IMR-90 (cell line): ENCODE measurements at regions not wholly inside any gene's neighbourhood (a gene's known extent, or its start where the extent isn't known, plus 50 kb on each side); places are given as distances from the start of the nearest gene placed in this dataset.

ENCODE experiments used
- ATAC-seq: fragments of 200-7000 bp; cut with Tn5 transposase; 2 replicates; pipeline ENCODE4 v1.9.1; 2020; ENCODE audit warnings: low read depth, mild to moderate bottlenecking, moderate library complexity
- BruUV-seq: library from RNA; stranded (reverse); fragments of 400-500 nt; replicated peaks from 2 replicates; lab custom pipeline; 2021; lab: Mats Ljungman, UMichigan
- CTCF ChIA-PET: fragments of 300-600 bp; formaldehyde crosslinking; extraction: SDS; loops from one replicate; lab custom pipeline; 2021; ENCODE audit warnings: antibody characterized with exemption; lab: Yijun Ruan, JAX
- POLR2A ChIA-PET: fragments of 300-600 bp; sonication (Branson Sonifier 250); formaldehyde crosslinking; loops from one replicate; lab custom pipeline; 2022; ENCODE audit warnings: antibody characterized with exemption; ENCODE audit not compliant: unreplicated experiment; lab: Charles Lee
- DNase-seq: peaks from one replicate; pipeline ENCODE4 v3.0.0; 2013
- H2AFZ ChIP-seq: replicated peaks from 2 replicates; pipeline ENCODE3; 2013; ENCODE audit warnings: low read length, mild to moderate bottlenecking; ENCODE audit not compliant: poor library complexity
- H2AK5ac ChIP-seq: 2 replicates; pipeline ENCODE4 v1.6.1; 2013; ENCODE audit warnings: low read depth, low read length, inconsistent platforms
- H2AK9ac ChIP-seq: replicated peaks from 2 replicates; pipeline ENCODE3; 2013; ENCODE audit warnings: mild to moderate bottlenecking, low read depth, low read length, moderate library complexity; ENCODE audit not compliant: poor library complexity
- H2BK120ac ChIP-seq: 2 replicates; pipeline ENCODE4 v1.6.1; 2013; ENCODE audit warnings: low read depth, low read length, inconsistent platforms
- H2BK15ac ChIP-seq: 3 replicates; pipeline ENCODE4 v1.6.1; 2013; ENCODE audit warnings: low read depth, low read length, inconsistent platforms
- H2BK20ac ChIP-seq: 2 replicates; pipeline ENCODE4 v1.6.1; 2013; ENCODE audit warnings: low read depth, mild to moderate bottlenecking, inconsistent platforms, low read length, moderate library complexity
- H2BK5ac ChIP-seq: 2 replicates; pipeline ENCODE4 v1.6.1; 2013; ENCODE audit warnings: mild to moderate bottlenecking, low read depth, low read length, inconsistent platforms; ENCODE audit not compliant: poor library complexity, severe bottlenecking
- H3K14ac ChIP-seq: replicated peaks from 2 replicates; pipeline ENCODE4 v1.6.1; 2013; ENCODE audit warnings: low read depth, low read length, inconsistent platforms
- H3K18ac ChIP-seq: 2 replicates; pipeline ENCODE4 v1.6.1; 2013; ENCODE audit warnings: low read depth, low read length, control low read depth
- H3K23ac ChIP-seq: 2 replicates; pipeline ENCODE4 v1.6.1; 2013; ENCODE audit warnings: low read depth, low read length, inconsistent platforms
- H3K27ac ChIP-seq: 2 replicates; pipeline ENCODE4 v1.5.1; 2013; ENCODE audit warnings: mild to moderate bottlenecking, control low read depth, low read length; ENCODE audit not compliant: insufficient read depth
- H3K27me3 ChIP-seq: 2 replicates; pipeline ENCODE4 v1.6.1; 2013; ENCODE audit warnings: low read length; ENCODE audit not compliant: control insufficient read depth, insufficient read depth
- H3K36me3 ChIP-seq: 2 replicates; pipeline ENCODE4 v1.6.1; 2013; ENCODE audit warnings: low read length, mixed read lengths; ENCODE audit not compliant: control insufficient read depth, insufficient read depth
- H3K4ac ChIP-seq: 2 replicates; pipeline ENCODE4 v1.6.1; 2013; ENCODE audit warnings: low read depth, low read length, inconsistent platforms
- H3K4me1 ChIP-seq: 2 replicates; pipeline ENCODE4 v1.6.1; 2013; ENCODE audit warnings: low read length, mixed read lengths; ENCODE audit not compliant: control insufficient read depth, insufficient read depth
- H3K4me2 ChIP-seq: 2 replicates; pipeline ENCODE4 v1.6.1; 2013; ENCODE audit warnings: low read depth, mild to moderate bottlenecking, control low read depth, low read length, moderate library complexity
- H3K4me3 ChIP-seq: 2 replicates; pipeline ENCODE4 v1.5.1; 2013; ENCODE audit warnings: low read depth, mild to moderate bottlenecking, control low read depth, low read length, moderate library complexity; ENCODE audit not compliant: insufficient read depth
- H3K56ac ChIP-seq: 2 replicates; pipeline ENCODE4 v1.6.1; 2013; ENCODE audit warnings: low read length, inconsistent platforms; ENCODE audit not compliant: insufficient read depth; ENCODE audit errors: extremely low read depth
- H3K79me1 ChIP-seq, 2 experiments: 2 replicates each; pipeline ENCODE4 v1.6.1; 2013; ENCODE audit warnings: low read length in 2 of 2, inconsistent platforms in 1 of 2, low read depth in 1 of 2
- H3K9ac ChIP-seq: 2 replicates; pipeline ENCODE4 v1.6.1; 2013; ENCODE audit warnings: low read depth, low read length, control low read depth
- H3K9me1 ChIP-seq: 2 replicates; pipeline ENCODE4 v1.6.1; 2013; ENCODE audit warnings: low read length, inconsistent platforms; ENCODE audit not compliant: insufficient read depth
- H3K9me3 ChIP-seq: 2 replicates; pipeline ENCODE4 v1.6.1; 2013; ENCODE audit warnings: low read length; ENCODE audit not compliant: control insufficient read depth, insufficient read depth
- H4K20me1 ChIP-seq: 2 replicates; pipeline ENCODE4 v1.6.1; 2013; ENCODE audit warnings: low read length, inconsistent platforms; ENCODE audit not compliant: insufficient read depth
- H4K5ac ChIP-seq: 2 replicates; pipeline ENCODE4 v1.6.1; 2013; ENCODE audit warnings: mild to moderate bottlenecking, low read depth, low read length, control low read depth
- H4K8ac ChIP-seq, 2 experiments: 2 replicates each; pipeline ENCODE4 v1.6.1; 2013; ENCODE audit warnings: low read depth in 2 of 2, low read length in 2 of 2, control low read depth in 1 of 2, inconsistent platforms in 1 of 2
- H4K91ac ChIP-seq: 2 replicates; pipeline ENCODE4 v1.6.1; 2013; ENCODE audit warnings: low read depth, low read length, inconsistent platforms; ENCODE audit not compliant: insufficient read depth
- FOS ChIP-seq: fragments of 150-350 bp; IDR thresholded peaks from 2 replicates; pipeline ENCODE4 v1.6.1; 2016; ENCODE audit warnings: low read depth, low read length
- MAFK ChIP-seq: IDR thresholded peaks from 2 replicates; pipeline ENCODE4 v1.6.1; 2012; ENCODE audit warnings: low read depth, low read length, improper control_type of control experiment
- MXI1 ChIP-seq: IDR thresholded peaks from 2 replicates; pipeline ENCODE4 v1.6.1; 2012; ENCODE audit warnings: low read depth, mild to moderate bottlenecking, low read length, moderate library complexity, borderline replicate concordance
- POLR2A ChIP-seq: IDR thresholded peaks from 2 replicates; pipeline ENCODE4 v1.6.1; 2012; ENCODE audit warnings: mild to moderate bottlenecking, low read depth, low read length
- RAD21 ChIP-seq: IDR thresholded peaks from 2 replicates; pipeline ENCODE4 v1.6.1; 2012; ENCODE audit warnings: low read length, improper control_type of control experiment
- RFX5 ChIP-seq: IDR thresholded peaks from 2 replicates; pipeline ENCODE4 v1.8.0; 2012; ENCODE audit warnings: low read depth, mild to moderate bottlenecking, low read length, moderate library complexity
- SMC3 ChIP-seq: fragments of 150-350 bp; IDR thresholded peaks from 2 replicates; pipeline ENCODE4 v1.6.1; 2016; ENCODE audit warnings: low read depth, mild to moderate bottlenecking, antibody characterized with exemption, low read length, moderate library complexity
- WGBS, 2 experiments: methylation state at CpG; one replicate each; pipeline versions ENCODE4 v1.1.5 to v1.1.7; 2013; ENCODE audit warnings: missing lambda C conversion rate in 2 of 2; ENCODE audit not compliant: insufficient read length in 1 of 2; ENCODE audit errors: extremely low coverage in 2 of 2; 5-methylcytosine and 5-hydroxymethylcytosine counted together
- dilution Hi-C: fragments of 300-500 bp; cut with HindIII; formaldehyde crosslinking; loops from one replicate; pipeline ENCODE4 v1.14.3; 2018; ENCODE audit warnings: low sequenced_read_pairs; ENCODE audit not compliant: unreplicated experiment
- in situ Hi-C: fragments of 300-500 bp; cut with MboI; formaldehyde crosslinking; loops from 3 replicates; pipeline ENCODE4 v1.14.3; 2019; ENCODE audit warnings: low sequenced_read_pairs, inconsistent platforms, mixed read lengths
- intact Hi-C: fragments of 100-400 bp; cut with micrococcal nuclease; formaldehyde crosslinking; loops from 2 replicates; pipeline ENCODE4 v1.10.0; 2022
- TF ChIP-seq, protein P1 (sequence below): fragments of 150-350 bp; IDR thresholded peaks from 2 replicates; pipeline ENCODE4 v1.6.1; 2016; ENCODE audit warnings: low read depth, mild to moderate bottlenecking, low read length, moderate library complexity, borderline replicate concordance

DNA sequence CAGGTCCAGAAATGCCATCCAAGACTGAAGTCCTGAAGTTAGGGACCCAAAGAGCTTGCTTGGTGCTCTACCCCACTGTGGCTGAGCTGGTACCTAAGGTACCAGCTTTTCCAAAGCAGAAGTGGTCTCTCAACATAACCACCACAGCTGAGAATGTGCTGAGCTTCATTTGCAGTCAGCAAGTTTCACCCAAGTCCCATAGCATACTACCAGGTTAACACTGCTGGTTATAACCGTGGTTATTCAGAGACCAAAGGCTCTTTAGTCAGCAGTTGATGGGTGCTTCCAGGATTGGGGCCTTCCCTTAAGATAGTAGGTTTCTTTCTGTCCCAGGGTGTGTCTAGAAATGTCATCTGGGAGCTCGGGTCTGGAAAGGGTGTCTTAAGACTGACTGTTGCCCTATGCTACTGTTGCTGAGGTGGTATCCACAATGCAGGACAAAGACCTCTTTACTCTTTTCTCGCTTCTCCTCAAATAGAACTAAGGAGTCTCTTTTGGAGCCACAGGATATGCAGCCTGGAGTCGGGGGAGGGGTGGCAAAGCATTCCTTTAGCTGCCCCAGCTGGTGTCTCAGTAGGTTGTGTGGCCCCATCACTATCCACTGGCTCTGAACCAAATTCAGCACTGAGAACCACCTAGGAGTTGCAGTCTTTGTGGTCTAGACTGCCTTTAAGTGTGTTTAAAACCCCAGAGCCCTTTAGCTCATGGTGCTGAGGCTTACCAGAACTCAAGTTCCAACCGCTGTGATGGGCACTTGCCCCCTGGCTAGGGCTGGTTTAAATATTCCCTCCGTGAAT is 354.9 kb upstream of the SEMA3C start:
- Histone ChIP-seq H3K4me1 (no peaks in the 10 kb centered on the region), H3K18ac (no peak overlapping the region)

More for the DNA sequence above, 354.9 kb upstream of the SEMA3C start:
- no peak overlapping the region for H2BK15ac ChIP-seq
- no peak overlapping the region for H2AFZ ChIP-seq
- H4K5ac ChIP-seq, result no peak overlapping the region
- H3K9me1 ChIP-seq, result no peaks in the 10 kb centered on the region
- intact Hi-C loops, result no loop called here
- H3K9ac ChIP-seq, result no peak overlapping the region
- 60% methylated on average over 1 of the region's 6 CpGs; no CpG with 5 or more reads in 1 of the 2 experiments for WGBS, 2 experiments
- no peak for ATAC-seq
- no peaks in the 10 kb centered on the region for H3K79me1 ChIP-seq
- no peak overlapping the region for H3K14ac ChIP-seq
- TF ChIP-seq FOS (no peak), RFX5 (no peak), MAFK (no peak), SMC3 (no peak), MXI1 (no peak), POLR2A (no peak), RAD21 (no peak)
- TF ChIP-seq, protein P1, sequence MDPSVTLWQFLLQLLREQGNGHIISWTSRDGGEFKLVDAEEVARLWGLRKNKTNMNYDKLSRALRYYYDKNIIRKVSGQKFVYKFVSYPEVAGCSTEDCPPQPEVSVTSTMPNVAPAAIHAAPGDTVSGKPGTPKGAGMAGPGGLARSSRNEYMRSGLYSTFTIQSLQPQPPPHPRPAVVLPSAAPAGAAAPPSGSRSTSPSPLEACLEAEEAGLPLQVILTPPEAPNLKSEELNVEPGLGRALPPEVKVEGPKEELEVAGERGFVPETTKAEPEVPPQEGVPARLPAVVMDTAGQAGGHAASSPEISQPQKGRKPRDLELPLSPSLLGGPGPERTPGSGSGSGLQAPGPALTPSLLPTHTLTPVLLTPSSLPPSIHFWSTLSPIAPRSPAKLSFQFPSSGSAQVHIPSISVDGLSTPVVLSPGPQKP, result no peak
- CTCF ChIA-PET, result no interaction called here
- no peaks in the 10 kb centered on the region for H3K9me3 ChIP-seq
- H4K91ac ChIP-seq, result no peak overlapping the region
- no peak overlapping the region for H2BK5ac ChIP-seq
- no peak overlapping the region; the same call in 1 of the 2 replicates for H2AK5ac ChIP-seq
- H2BK120ac ChIP-seq, result no peak overlapping the region
- no peak overlapping the region for H3K4me2 ChIP-seq
- BruUV-seq, result no TSS peak
- H3K27ac ChIP-seq, result no peak overlapping the region
- no peak overlapping the region for H2BK20ac ChIP-seq
- H3K23ac ChIP-seq, result no peak overlapping the region
- in situ Hi-C loops, result loop anchor here (10.0 kb wide), 1 partner anchor 161 kb away; no protein-coding TSS in a partner anchor
- H3K56ac ChIP-seq, result no peak overlapping the region
- dilution Hi-C loops, result no loop called here
- H3K4me3 ChIP-seq, result no peak overlapping the region
- H2AK9ac ChIP-seq, result no peak overlapping the region
- no peaks in the 10 kb centered on the region for H4K20me1 ChIP-seq
- POLR2A ChIA-PET, result no interaction called here
- no peaks in the 10 kb centered on the region for H3K36me3 ChIP-seq
- no peaks in the 10 kb centered on the region for H3K27me3 ChIP-seq
- DNase-seq, result no peak
- H4K8ac ChIP-seq, result no peak overlapping the region
- no peak overlapping the region for H3K4ac ChIP-seq
